ENCODE measurements at regions not wholly inside any gene's neighbourhood (a gene's known extent, or its start where the extent isn't known, plus 50 kb on each side); places are given as distances from the start of the nearest gene placed in this dataset.

- TF ChIP-seq CTCF (conservative IDR thresholded peaks at IDR 0.05), result no peak
- no peak for TF ChIP-seq EZH2 (IDR thresholded peaks at IDR 0.05; ENCODE audit: low read depth)
Measured at GRCh38 chr14:54058505-54058904, 101.9 kb upstream of the BMP4 start.
